Activated CD4-positive, alpha-beta T cell treated with anti-CD3 and anti-CD28 coated beads, Interleukin-2, amount 10 ng/mL, durations not matched to agents 24 days and 14 days (primary cell): ENCODE measurements at regions not wholly inside any gene's neighbourhood (a gene's known extent, or its start where the extent isn't known, plus 50 kb on each side); places are given as distances from the start of the nearest gene placed in this dataset.

ENCODE experiments used
- DNase-seq: peaks from one replicate; pipeline ENCODE4 v3.0.0; 2022
- H3K27ac Mint-ChIP-seq: one replicate; pipeline ENCODE4 v1.8.0; 2022; ENCODE audit warnings: mild to moderate bottlenecking, mixed read lengths
- H3K27me3 Mint-ChIP-seq: one replicate; pipeline ENCODE4 v1.8.0; 2022; ENCODE audit warnings: mixed read lengths
- H3K36me3 Mint-ChIP-seq: one replicate; pipeline ENCODE4 v1.8.0; 2022; ENCODE audit warnings: low read depth, mild to moderate bottlenecking, mixed read lengths
- H3K4me1 Mint-ChIP-seq: one replicate; pipeline ENCODE4 v1.8.0; 2021; ENCODE audit warnings: mixed read lengths
- H3K4me3 Mint-ChIP-seq: one replicate; pipeline ENCODE4 v1.8.0; 2022; ENCODE audit warnings: mild to moderate bottlenecking, moderate library complexity, mixed read lengths
- H3K9me3 Mint-ChIP-seq: one replicate; pipeline ENCODE4 v1.8.0; 2021; ENCODE audit warnings: mixed read lengths
- intact Hi-C: fragments of 100-400 bp; cut with micrococcal nuclease; formaldehyde crosslinking; loops from one replicate; pipeline ENCODE4 v1.15.1; 2023

GRCh38 chr3:107959550-107960154, 131.2 kb downstream of the CD47 start:
- Mint-ChIP-seq H3K4me1 (peaks cover 10% of the 10 kb centered on the region), H3K9me3 (peaks cover 8% of the 10 kb centered on the region), H3K27ac (no peak overlapping the region), H3K27me3 (peaks cover 15% of the 10 kb centered on the region), H3K36me3 (no peaks in the 10 kb centered on the region), H3K4me3 (no peak overlapping the region)
- no peak for DNase-seq
- intact Hi-C loops: loop anchor here (2.0 kb wide), 1 partner anchor 17 kb away; no protein-coding TSS in a partner anchor

GRCh38 chr3:107958146-107958545, 132.7 kb downstream of the CD47 start:
- Mint-ChIP-seq H3K36me3 (no peaks in the 10 kb centered on the region), H3K27ac (no peak overlapping the region), H3K9me3 (peaks cover 8% of the 10 kb centered on the region), H3K27me3 (peaks cover 15% of the 10 kb centered on the region), H3K4me1 (peaks cover 15% of the 10 kb centered on the region), H3K4me3 (no peak overlapping the region)
- intact Hi-C loops: loop anchor here (2.0 kb wide), 1 partner anchor 15 kb away; no protein-coding TSS in a partner anchor
- no peak for DNase-seq

GRCh38 chr3:107956991-107957900, 133.6 kb downstream of the CD47 start:
- Mint-ChIP-seq H3K4me1 (peaks cover 15% of the 10 kb centered on the region), H3K27ac (no peak overlapping the region), H3K9me3 (peaks cover 8% of the 10 kb centered on the region), H3K4me3 (no peak overlapping the region), H3K36me3 (no peaks in the 10 kb centered on the region), H3K27me3 (peaks cover 15% of the 10 kb centered on the region)
- intact Hi-C loops: no loop called here
- DNase-seq: no peak

- Mint-ChIP-seq H3K27ac (no peak overlapping the region), H3K36me3 (no peaks in the 10 kb centered on the region), H3K27me3 (peaks cover 15% of the 10 kb centered on the region), H3K9me3 (no peaks in the 10 kb centered on the region), H3K4me3 (no peak overlapping the region), H3K4me1 (peaks cover 15% of the 10 kb centered on the region)
- intact Hi-C loops: no loop called here
- DNase-seq: no peak
These were observed 136.0 kb downstream of the CD47 start for GRCh38 chr3:107954845-107955244.

- Mint-ChIP-seq H3K27me3 (peaks cover 15% of the 10 kb centered on the region), H3K9me3 (no peaks in the 10 kb centered on the region), H3K36me3 (no peaks in the 10 kb centered on the region), H3K4me1 (peaks cover 15% of the 10 kb centered on the region), H3K4me3 (no peak overlapping the region), H3K27ac (no peak overlapping the region)
- intact Hi-C loops: no loop called here
- no peak for DNase-seq
These were observed 137.1 kb downstream of the CD47 start for GRCh38 chr3:107953722-107954121.

- H3K4me3 Mint-ChIP-seq: no peak overlapping the region
- intact Hi-C loops: no loop called here
- peaks cover 8% of the 10 kb centered on the region for H3K27me3 Mint-ChIP-seq
- DNase-seq: no peak
- no peak overlapping the region for H3K27ac Mint-ChIP-seq
- H3K4me1 Mint-ChIP-seq: peaks cover 12% of the 10 kb centered on the region
- peaks cover 8% of the 10 kb centered on the region for H3K9me3 Mint-ChIP-seq
- no peaks in the 10 kb centered on the region for H3K36me3 Mint-ChIP-seq
These were observed 139.7 kb downstream of the CD47 start for GRCh38 chr3:107951126-107951525.

- no peak for DNase-seq
- peaks cover 6% of the 10 kb centered on the region for H3K27me3 Mint-ChIP-seq
- H3K4me1 Mint-ChIP-seq: peaks cover 12% of the 10 kb centered on the region
These were observed 140.4 kb downstream of the CD47 start for GRCh38 chr3:107950417-107950816.

GRCh38 chr3:107949394-107949970, 141.3 kb downstream of the CD47 start:
- H3K9me3 Mint-ChIP-seq: peaks cover 9% of the 10 kb centered on the region
- H3K27me3 Mint-ChIP-seq: peaks cover 2% of the 10 kb centered on the region
- no peak for DNase-seq
- H3K27ac Mint-ChIP-seq: no peak overlapping the region
- no peak overlapping the region for H3K4me3 Mint-ChIP-seq
- H3K36me3 Mint-ChIP-seq: no peaks in the 10 kb centered on the region
- intact Hi-C loops: no loop called here
- H3K4me1 Mint-ChIP-seq: peaks cover 4% of the 10 kb centered on the region

More at GRCh38 chr3:107950417-107950816, 140.4 kb downstream of the CD47 start:
- intact Hi-C loops: no loop called here
- Mint-ChIP-seq H3K9me3 (peaks cover 9% of the 10 kb centered on the region), H3K27ac (no peak overlapping the region), H3K4me3 (no peak overlapping the region), H3K36me3 (no peaks in the 10 kb centered on the region)

- peaks cover 12% of the 10 kb centered on the region for H3K9me3 Mint-ChIP-seq
- DNase-seq: no peak
- peaks cover 14% of the 10 kb centered on the region for H3K4me1 Mint-ChIP-seq
- H3K4me3 Mint-ChIP-seq: no peak overlapping the region
- peaks cover 4% of the 10 kb centered on the region for H3K27me3 Mint-ChIP-seq
- no peak overlapping the region for H3K27ac Mint-ChIP-seq
- no peaks in the 10 kb centered on the region for H3K36me3 Mint-ChIP-seq
- intact Hi-C loops: no loop called here
These were observed 143.6 kb downstream of the CD47 start for GRCh38 chr3:107947203-107947602.

GRCh38 chr3:107946700-107947099, 144.1 kb downstream of the CD47 start:
- Mint-ChIP-seq H3K27ac (no peak overlapping the region), H3K9me3 (peaks cover 12% of the 10 kb centered on the region), H3K4me3 (no peak overlapping the region), H3K36me3 (no peaks in the 10 kb centered on the region), H3K27me3 (peaks cover 4% of the 10 kb centered on the region), H3K4me1 (peaks cover 19% of the 10 kb centered on the region)
- intact Hi-C loops: no loop called here
- DNase-seq: no peak

GRCh38 chr3:107945417-107946094, 145.3 kb downstream of the CD47 start:
- DNase-seq: no peak
- H3K36me3 Mint-ChIP-seq: no peaks in the 10 kb centered on the region
- H3K4me3 Mint-ChIP-seq: no peak overlapping the region
- H3K27me3 Mint-ChIP-seq: peaks cover 4% of the 10 kb centered on the region
- H3K4me1 Mint-ChIP-seq: peaks cover 22% of the 10 kb centered on the region
- no peak overlapping the region for H3K27ac Mint-ChIP-seq
- peaks cover 12% of the 10 kb centered on the region for H3K9me3 Mint-ChIP-seq
- intact Hi-C loops: no loop called here

- H3K4me3 Mint-ChIP-seq: no peak overlapping the region
- H3K4me1 Mint-ChIP-seq: peaks cover 22% of the 10 kb centered on the region
- no peaks in the 10 kb centered on the region for H3K36me3 Mint-ChIP-seq
- H3K27me3 Mint-ChIP-seq: peaks cover 5% of the 10 kb centered on the region
- H3K9me3 Mint-ChIP-seq: peaks cover 12% of the 10 kb centered on the region
- intact Hi-C loops: loop anchor here (2.0 to 5.0 kb wide), 5 partner anchors 15 to 443 kb away; no protein-coding TSS in a partner anchor
- peak overlapping the region; percentile 28 for H3K27ac Mint-ChIP-seq
- DNase-seq: no peak
These were observed 146.9 kb downstream of the CD47 start for GRCh38 chr3:107943786-107944523.
